H54 (cell line): ENCODE measurements at regions not wholly inside any gene's neighbourhood (a gene's known extent, or its start where the extent isn't known, plus 50 kb on each side); places are given as distances from the start of the nearest gene placed in this dataset.

Experiments used
- DNase-seq: peaks from one replicate; pipeline ENCODE4 v3.0.0; 2011; ENCODE audit warnings: low spot score, mixed read lengths; ENCODE audit not compliant: insufficient read length
- FAIRE-seq: peaks from 3 replicates; lab custom pipeline; 2011; peaks lifted over from hg19 to GRCh38; lab: Jason Lieb, UNC
- POLR2A ChIP-seq: IDR thresholded peaks from 2 replicates; pipeline ENCODE4 v1.6.1; 2011; ENCODE audit warnings: low read depth, mild to moderate bottlenecking, low read length

DNA sequence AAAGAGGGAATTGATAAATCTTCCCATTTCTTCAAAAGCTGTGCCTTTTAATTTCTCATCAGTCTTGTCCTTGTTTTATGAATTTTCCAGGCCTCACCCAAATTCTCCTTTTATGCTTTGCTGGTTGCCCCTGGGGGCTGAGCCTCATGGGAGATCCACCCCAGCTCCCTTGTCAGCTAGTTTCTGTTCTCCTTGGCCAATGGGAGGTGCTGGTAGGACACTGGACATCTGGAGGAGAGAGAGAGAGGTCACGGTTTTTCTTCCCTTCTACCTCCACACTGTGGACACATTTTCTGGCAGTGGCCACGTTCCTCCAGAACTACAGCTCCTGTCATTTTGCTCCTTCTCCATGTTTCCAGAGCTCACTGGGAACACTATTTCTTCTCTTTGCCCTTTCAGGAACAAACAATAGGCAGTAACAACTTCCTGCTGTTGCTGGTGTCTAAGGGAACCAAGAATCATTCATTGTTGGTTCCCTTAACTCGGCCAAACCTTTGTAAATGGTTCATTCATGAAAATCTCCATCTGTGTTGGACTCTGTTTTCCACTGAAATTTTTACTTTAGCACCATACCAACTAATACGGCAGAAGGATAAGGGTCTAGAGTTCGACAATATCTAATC is 334.5 kb downstream of the GPAT3 start:
- TF ChIP-seq POLR2A, result no peak
- DNase-seq, result no peak
- no peak for FAIRE-seq

DNA sequence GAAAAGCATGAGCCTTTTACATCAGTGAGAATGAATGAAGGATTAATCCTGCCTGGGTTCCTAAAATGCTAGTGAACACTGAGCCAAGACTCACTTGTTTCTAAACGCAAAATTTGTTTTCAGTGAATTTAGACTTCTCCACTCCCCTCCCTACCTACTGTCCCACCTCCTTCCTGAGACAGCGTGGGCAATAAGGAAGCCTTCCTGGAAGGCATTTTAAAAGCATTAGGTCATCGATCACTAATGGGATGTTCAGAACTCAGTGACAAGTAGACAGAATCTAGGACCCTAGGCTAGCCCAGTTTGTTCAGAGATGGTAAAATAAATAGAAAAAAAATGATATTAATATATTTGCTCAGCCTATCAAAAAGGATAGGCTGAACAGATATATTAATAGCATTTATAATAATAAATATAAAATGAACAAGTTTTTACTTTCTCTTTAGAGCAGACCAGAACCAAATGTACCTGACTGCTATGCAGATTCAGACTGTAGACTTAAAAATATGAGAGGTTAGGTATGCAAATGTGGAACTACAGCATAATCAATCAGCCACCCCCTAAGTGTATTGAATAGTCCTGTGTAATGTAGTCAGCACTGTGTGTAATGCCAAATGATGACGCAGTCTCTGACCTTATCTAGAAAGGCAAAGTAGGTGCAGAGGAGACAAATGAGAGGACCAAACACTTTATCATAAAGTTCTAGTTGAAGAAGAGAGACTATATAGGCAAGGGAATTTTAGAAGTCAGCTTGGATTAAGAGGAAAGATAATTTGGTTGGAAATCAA is 331.1 kb downstream of the GPAT3 start:
- DNase-seq (no peak), FAIRE-seq (peak; percentile 50)
- TF ChIP-seq POLR2A, result no peak

DNA sequence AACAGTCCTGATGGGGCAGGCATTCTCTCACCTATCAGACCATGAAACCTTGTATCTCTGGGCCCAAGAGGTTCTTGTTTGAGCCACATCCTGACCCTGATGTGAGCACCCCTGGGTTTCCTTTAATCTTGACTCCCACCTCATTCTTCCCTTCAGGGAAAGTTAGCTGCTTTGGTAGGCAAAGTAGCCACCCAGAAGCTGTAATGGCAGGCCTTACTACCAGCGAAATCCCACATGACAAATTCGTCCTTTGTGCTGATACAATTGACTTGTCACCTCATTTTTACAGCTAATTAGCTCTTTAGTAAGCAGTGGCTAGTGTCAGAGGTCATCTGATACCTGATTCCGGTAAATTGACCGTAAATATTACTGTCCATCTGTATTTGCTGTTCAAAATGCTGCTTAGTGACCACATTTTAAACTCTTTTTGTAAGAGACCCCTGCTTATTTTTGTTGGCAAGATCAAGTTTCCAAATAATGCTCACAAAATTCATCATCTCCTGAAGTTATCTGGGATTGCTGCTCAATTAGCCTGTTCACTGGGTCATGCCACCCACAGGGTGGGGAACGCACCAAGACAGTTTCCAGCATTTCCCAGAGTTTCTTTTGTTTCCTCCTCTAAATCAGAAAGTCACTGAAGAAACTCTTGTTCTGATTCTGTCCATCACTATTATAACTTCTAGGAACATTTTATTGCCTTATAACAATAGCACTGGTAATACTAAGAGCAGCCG is 329.7 kb downstream of the GPAT3 start:
- FAIRE-seq, result no peak

DNA sequence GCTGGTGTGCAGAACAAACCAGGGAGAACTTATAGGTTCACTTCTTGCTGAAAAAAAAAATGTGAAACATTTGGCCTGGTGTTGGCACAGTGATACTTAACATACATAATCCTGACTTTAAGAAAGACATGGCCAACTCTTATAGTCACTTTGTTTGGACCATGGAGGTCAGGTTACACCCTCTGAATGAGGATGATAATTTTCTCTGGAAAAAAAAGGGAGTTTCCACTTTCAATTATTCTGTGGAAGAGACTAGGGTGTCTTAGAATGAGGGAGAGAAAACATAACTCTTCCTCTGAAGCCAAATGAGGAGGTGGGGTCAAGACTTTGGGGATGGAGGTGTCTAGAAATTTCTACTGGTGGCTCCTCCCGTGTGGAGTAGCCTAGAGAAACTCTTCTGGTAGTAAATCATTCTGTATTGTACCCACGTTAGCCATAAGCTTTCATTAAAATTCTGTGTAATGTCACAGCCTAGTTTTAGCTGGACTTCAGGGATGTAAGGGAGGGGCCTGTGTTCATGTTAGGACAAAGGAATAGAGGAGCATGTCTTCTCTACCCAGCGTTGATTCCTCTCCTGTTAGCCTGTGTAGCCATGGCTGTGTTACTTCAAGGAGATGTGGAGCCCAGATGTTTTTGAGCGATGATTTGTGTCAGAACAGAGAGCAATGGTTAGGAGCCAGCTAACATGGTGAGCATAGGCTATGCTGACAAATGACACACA is 328.3 kb downstream of the GPAT3 start:
- FAIRE-seq, result no peak

More for the DNA sequence above, 329.7 kb downstream of the GPAT3 start:
- TF ChIP-seq POLR2A, result no peak
- DNase-seq, result no peak

DNA sequence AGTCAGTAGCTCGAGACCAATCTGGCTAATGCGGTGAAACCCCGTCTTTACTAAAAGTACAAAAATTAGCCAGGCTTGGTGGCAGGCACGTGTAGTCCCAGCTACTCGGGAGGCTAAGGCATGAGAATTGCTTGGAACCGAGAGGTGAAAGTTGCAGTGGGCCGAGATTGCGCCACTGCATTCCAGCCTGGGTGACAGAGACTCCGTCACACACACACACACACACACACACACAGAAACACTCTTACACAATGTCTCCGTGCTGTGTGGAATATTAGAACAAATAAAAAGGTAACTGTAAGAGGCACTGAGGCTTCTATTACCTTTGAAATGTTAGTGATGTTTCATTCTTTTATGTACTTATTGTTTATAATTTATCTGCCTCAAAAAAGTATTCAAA is 326.6 kb downstream of the GPAT3 start:
- no peak for TF ChIP-seq POLR2A
- no peak for FAIRE-seq
- no peak for DNase-seq

More for the DNA sequence above, 328.3 kb downstream of the GPAT3 start:
- DNase-seq, result no peak
- TF ChIP-seq POLR2A, result no peak

DNA sequence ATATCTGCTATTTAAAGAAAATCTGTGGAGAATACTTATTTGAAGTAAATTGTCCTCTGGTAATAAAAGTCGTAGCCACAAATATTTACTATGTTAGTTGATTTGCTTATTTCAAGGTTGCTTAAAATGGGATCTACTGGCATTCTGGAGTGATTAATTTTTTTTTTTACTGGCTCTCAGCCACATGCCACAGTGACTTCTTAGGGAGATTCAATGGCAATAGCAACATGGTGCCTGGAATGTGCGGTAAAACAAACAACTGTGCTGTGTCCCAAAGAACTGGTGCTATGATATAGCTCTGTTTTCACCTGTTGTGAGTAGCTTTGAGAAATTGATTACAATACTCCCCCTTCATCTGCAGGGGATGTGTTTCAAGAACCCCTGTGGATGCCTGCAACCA is 324.3 kb downstream of the GPAT3 start:
- DNase-seq (no peak), FAIRE-seq (no peak)
- no peak for TF ChIP-seq POLR2A

DNA sequence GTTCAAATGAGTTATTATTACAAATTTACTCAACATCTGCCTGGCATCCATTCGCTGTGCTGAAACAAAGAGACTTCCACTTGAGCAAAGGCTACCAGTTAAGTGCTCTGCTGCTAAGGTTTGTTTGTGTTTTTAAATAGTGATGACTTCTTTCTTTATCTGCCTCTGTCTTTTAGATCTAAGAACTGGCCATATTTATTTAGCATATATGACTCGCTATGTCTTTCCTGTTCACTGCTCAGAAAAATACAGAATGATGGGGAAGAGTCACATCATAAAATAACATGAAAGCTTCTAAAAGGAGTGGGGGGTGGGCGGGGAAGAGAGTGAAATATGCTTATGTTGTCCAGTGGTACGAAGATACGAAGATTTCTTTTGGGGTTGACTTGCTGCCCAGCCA is 322.2 kb downstream of the GPAT3 start:
- TF ChIP-seq POLR2A, result no peak
- FAIRE-seq (no peak), DNase-seq (no peak)

DNA sequence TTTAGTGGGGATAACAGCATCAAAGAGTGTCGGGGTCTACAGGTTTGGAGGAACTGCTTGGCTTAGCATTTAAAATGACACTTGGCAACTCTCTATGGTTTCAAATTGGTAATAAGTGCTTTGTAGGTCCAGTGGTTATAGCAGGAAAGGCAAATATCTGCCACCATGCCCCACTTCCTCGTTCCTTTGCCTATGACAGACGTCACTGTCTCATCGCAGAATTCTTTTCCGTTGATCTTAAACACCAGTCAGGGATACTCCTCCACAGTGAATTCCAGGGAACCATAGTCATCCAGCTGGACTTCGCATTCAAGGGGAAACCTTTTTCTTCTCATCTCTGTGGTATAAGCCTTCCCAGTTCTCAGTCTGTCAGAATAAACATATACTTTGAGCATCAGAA is 319.1 kb downstream of the GPAT3 start:
- DNase-seq (peak; percentile 12), FAIRE-seq (peak; percentile 94)
- TF ChIP-seq POLR2A, result no peak

DNA sequence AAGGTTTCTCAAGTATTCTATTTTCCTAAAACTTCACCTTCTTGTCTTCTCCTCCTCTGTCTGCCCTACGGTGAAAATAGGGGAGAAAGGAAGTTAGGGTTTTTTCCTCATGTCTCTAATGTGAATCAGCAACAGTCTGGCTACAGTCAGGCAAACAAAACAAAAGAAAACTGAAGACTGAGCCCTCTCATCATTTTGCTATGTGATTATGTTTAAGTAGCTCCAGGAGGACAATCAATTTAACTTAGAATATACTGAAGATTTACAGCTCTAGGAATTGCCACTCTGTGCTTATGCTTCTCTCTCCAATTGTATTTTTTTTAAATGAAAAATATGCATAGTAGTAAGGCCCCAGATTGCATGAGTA is 316.2 kb downstream of the GPAT3 start:
- no peak for TF ChIP-seq POLR2A
- no peak for DNase-seq
- FAIRE-seq, result peak; percentile 58

DNA sequence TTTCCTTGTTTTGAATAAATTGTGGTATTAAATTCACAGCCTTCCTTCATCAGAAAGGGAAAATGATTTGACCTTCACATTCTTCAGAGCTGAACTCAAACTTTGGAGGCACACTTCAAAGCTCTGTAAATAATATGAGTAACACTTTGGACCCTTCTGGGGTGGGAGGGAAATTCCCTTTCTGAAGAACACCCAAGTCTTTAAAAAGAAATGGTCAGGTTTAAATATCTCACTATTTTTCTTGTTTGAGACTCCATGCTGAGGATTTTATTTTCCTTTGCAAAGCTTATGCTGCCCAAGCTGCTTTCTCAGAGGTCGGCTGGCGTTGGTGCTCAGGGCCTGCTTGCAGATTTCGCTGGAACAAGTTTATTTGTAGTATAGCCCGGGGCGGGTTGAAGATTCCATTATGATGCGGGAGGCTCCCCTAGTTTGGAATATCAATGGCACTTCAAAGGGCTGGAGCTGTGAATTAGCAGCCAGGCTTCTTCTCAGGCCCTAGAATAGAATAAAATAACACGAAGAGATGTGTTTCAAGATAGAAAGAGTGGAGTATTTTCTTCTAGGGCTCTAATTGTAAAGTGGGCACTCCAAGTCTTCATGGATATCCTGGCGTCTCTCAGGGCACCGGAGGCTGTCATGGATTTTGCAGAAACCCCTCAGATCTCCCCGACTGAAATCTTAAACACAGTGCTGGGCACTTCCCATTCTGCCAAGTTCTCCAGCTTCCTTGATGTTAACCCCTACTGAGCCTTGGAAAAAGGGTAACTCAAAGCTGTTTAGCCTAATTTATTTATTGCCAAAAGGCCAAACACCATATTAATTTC is 315.6 kb downstream of the GPAT3 start:
- FAIRE-seq, result no peak
- TF ChIP-seq POLR2A, result no peak
- no peak for DNase-seq

DNA sequence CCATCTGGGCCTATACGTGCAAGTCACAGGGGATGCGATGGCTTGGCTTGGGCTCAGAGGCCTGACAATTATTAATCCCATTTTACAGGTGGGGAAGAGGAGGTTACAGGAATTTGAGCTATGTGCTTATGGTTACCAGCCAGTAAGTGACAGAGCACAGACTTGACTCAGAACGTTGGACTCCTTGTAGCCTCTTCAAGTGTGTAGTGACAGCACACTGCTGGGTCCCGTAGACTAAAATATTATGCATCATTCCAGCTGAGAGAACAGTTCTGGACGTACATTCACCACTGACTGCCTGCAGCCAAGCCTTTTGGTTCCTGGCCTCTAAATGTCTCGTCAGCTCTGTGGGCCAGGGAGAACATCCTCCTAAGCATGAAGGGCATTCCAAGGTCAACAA is 314.5 kb downstream of the GPAT3 start:
- no peak for TF ChIP-seq POLR2A
- FAIRE-seq, result no peak

DNA sequence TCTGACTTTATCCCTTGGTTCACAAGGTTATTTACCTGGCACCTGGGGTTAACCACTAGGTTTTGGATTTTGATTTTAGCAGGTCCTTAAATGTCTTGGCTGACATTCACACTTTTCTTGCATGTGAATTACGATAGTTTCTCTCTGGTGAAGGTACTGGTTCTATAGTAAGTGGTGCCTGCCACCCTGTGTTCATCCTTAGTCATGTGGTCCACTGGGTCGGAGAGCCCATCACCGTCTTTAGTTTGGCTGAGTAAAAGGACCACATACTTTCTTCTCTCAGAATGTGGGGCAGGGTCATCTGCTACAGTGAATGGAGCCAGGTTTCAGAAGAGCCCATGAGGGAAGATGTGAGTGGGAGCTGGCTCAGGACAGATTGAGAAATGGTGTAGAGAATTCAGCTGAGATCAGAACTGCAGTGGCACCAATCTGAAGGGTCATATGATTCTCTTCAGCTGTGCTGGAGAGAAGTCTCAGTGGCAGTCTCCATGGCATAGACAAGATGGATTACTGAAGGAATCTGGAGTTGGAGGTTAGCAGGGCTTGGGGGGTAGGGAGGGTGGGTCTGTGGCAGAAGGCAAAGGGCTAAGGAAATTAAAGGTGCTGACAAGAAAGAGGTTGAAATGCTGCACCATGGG is 310.4 kb downstream of the GPAT3 start:
- no peak for DNase-seq
- no peak for TF ChIP-seq POLR2A
- no peak for FAIRE-seq

More for the DNA sequence above, 314.5 kb downstream of the GPAT3 start:
- peak; percentile 3 for DNase-seq
